ENCODE measurements at regions not wholly inside any gene's neighbourhood (a gene's known extent, or its start where the extent isn't known, plus 50 kb on each side); places are given as distances from the start of the nearest gene placed in this dataset.
"Not testable (repeated sequence)": the region's sequence is repeated elsewhere in the genome, so short reads cannot be mapped to it uniquely, and the experiment has no call there.

DNA sequence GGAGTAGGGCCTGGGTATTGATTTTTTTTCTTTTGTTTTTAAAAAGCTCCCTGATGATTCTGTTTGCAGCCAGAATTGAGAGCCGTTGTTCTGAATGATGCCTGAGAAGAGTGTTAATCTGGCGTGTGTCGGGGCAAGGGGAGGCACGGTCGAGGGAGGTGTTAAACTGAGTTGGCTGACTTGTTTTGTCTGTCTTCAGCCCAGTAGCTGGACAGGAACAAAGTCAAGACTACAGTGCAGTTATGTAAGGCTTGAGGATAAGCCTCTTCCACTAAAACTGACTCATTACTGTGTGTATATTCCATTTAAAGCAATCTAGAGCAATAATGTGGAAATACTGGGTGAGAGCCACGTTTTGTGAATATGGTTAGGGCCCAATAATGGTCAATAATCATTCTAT, 119.0 kb upstream of the DLG1 start:
- TF ChIP-seq RXRA (IDR thresholded peaks at IDR 0.05): no peak
- TF ChIP-seq JUND (IDR thresholded peaks at IDR 0.05): no peak
- TF ChIP-seq FOXA2 (IDR thresholded peaks at IDR 0.05): no peak
- no peak for TF ChIP-seq RAD21 (IDR thresholded peaks at IDR 0.05)
- no peak for TF ChIP-seq FOXA1 (IDR thresholded peaks at IDR 0.05)
- TF ChIP-seq, protein P1, sequence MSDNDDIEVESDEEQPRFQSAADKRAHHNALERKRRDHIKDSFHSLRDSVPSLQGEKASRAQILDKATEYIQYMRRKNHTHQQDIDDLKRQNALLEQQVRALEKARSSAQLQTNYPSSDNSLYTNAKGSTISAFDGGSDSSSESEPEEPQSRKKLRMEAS (IDR thresholded peaks at IDR 0.05): no peak
- TF ChIP-seq NR2F2 (IDR thresholded peaks at IDR 0.05): no peak
- no peak for TF ChIP-seq CTCF (IDR thresholded peaks at IDR 0.05; ENCODE audit: low read depth, low read length, missing input control)
- no peak for TF ChIP-seq HNF4G (IDR thresholded peaks at IDR 0.05)
- TF ChIP-seq ZBTB33 (IDR thresholded peaks at IDR 0.05): no peak
- TF ChIP-seq TAF1 (conservative IDR thresholded peaks at IDR 0.05): no peak
- Histone ChIP-seq H3K9ac (ENCODE audit: low read depth in 1 of 2, low read length in 2 of 2) (no peak overlapping the region), H3K4me1 (ENCODE audit: control insufficient read depth in 4 of 4, insufficient read depth in 4 of 4, low read length in 3 of 4) (peaks cover 0 to 5% (median 0%) of the 10 kb centered on the region in 4 donors), H3K27me3 (ENCODE audit: control insufficient read depth in 4 of 4, insufficient read depth in 4 of 4, low read length in 3 of 4) (no peaks in the 10 kb centered on the region), H3K9me3 (ENCODE audit: control insufficient read depth in 4 of 4, low read length in 3 of 4) (no peaks in the 10 kb centered on the region), H3K27ac (ENCODE audit: low read depth in 1 of 2, low read length in 2 of 2) (no peak overlapping the region), H3K36me3 (ENCODE audit: control insufficient read depth in 4 of 4, insufficient read depth in 3 of 4, low read depth in 1 of 4, low read length in 3 of 4) (no peaks in the 10 kb centered on the region), H3K4me3 (ENCODE audit: low read depth in 1 of 3, low read length in 3 of 3) (no peak overlapping the region)
- WGBS: 40% methylated on average over 6 of the region's 6 CpGs
- no peak for DNase-seq (ENCODE audit: low spot score)

DNA sequence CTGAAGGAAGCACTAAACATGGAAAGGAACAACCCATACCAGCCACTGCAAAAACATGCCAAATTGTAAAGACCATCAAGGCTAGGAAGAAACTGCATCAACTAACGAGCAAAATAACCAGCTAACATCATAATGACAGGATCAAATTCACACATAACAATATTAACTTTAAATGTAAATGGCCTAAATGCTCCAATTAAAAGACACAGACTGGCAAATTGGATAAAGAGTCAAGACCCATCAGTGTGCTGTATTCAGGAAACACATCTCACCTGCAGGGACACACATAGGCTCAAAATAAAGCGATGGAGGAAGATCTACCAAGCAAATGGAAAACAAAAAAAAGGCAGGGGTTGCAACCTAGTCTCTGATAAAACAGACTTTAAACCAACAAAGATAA, 113.5 kb upstream of the DLG1 start:
- not testable (repeated sequence) for H3K9me3 ChIP-seq (ENCODE audit: control insufficient read depth in 4 of 4, low read length in 3 of 4); H3K9ac ChIP-seq (ENCODE audit: low read depth in 1 of 2, low read length in 2 of 2); H3K36me3 ChIP-seq (ENCODE audit: control insufficient read depth in 4 of 4, insufficient read depth in 3 of 4, low read depth in 1 of 4, low read length in 3 of 4); DNase-seq (ENCODE audit: low spot score); H3K27ac ChIP-seq (ENCODE audit: low read depth in 1 of 2, low read length in 2 of 2); H3K4me3 ChIP-seq (ENCODE audit: low read depth in 1 of 3, low read length in 3 of 3); H3K4me1 ChIP-seq (ENCODE audit: control insufficient read depth in 4 of 4, insufficient read depth in 4 of 4, low read length in 3 of 4); H3K27me3 ChIP-seq (ENCODE audit: control insufficient read depth in 4 of 4, insufficient read depth in 4 of 4, low read length in 3 of 4)
- WGBS: 79% methylated on average over 2 of the region's 2 CpGs

- H3K27me3 ChIP-seq (ENCODE audit: control insufficient read depth in 4 of 4, insufficient read depth in 4 of 4, low read length in 3 of 4); H3K4me3 ChIP-seq (ENCODE audit: low read depth in 1 of 3, low read length in 3 of 3); H3K9ac ChIP-seq (ENCODE audit: low read depth in 1 of 2, low read length in 2 of 2); H3K27ac ChIP-seq (ENCODE audit: low read depth in 1 of 2, low read length in 2 of 2); H3K36me3 ChIP-seq (ENCODE audit: control insufficient read depth in 4 of 4, insufficient read depth in 3 of 4, low read depth in 1 of 4, low read length in 3 of 4); H3K4me1 ChIP-seq (ENCODE audit: control insufficient read depth in 4 of 4, insufficient read depth in 4 of 4, low read length in 3 of 4); H3K9me3 ChIP-seq (ENCODE audit: control insufficient read depth in 4 of 4, low read length in 3 of 4); DNase-seq (ENCODE audit: low spot score): not testable (repeated sequence)
- 89% methylated on average over 11 of the region's 11 CpGs for WGBS
These were observed 111.8 kb upstream of the DLG1 start for GRCh38 chr3:197410170-197410569.

All from liver (tissue), 8 donors.